Right cardiac atrium (tissue), 5 donors: ENCODE measurements at regions not wholly inside any gene's neighbourhood (a gene's known extent, or its start where the extent isn't known, plus 50 kb on each side); places are given as distances from the start of the nearest gene placed in this dataset.
"Not testable (repeated sequence)": the region's sequence is repeated elsewhere in the genome, so short reads cannot be mapped to it uniquely, and the experiment has no call there.

Experiments
- ATAC-seq, 2 donors: fragments of 200-7000 bp; cut with Tn5 transposase; one replicate each; pipeline versions ENCODE4 v1.8.0 to v1.9.1; 2020; ENCODE audit warnings: moderate library complexity in 2 of 2, mild to moderate bottlenecking in 1 of 2
- DNase-seq, 3 donors: peaks; one replicate each; pipeline ENCODE4 v3.0.0-alpha.2; 2020
- H3K27ac ChIP-seq: one replicate; pipeline ENCODE4 v1.5.1; 2013; ENCODE audit warnings: mild to moderate bottlenecking, low read length, control low read depth, moderate library complexity
- H3K27me3 ChIP-seq: one replicate; pipeline ENCODE4 v1.6.1; 2013; ENCODE audit not compliant: control insufficient read depth, insufficient read depth
- H3K4me1 ChIP-seq: one replicate; pipeline ENCODE4 v1.6.1; 2013; ENCODE audit warnings: low read length; ENCODE audit not compliant: control insufficient read depth, insufficient read depth
- H3K4me3 ChIP-seq: one replicate; pipeline ENCODE4 v1.5.1; 2013; ENCODE audit warnings: low read length, control low read depth
- H3K9me3 ChIP-seq: one replicate; pipeline ENCODE4 v1.6.1; 2013; ENCODE audit warnings: low read length; ENCODE audit not compliant: control insufficient read depth
- WGBS: extraction: QIAGEN DNeasy Blood & Tissue Kit; methylation state at CpG from one replicate; pipeline ENCODE4 v1.1.7; 2013; 5-methylcytosine and 5-hydroxymethylcytosine counted together
- intact Hi-C, 4 donors: fragments of 100-400 bp; cut with DNase I; formaldehyde crosslinking; loops; one replicate each; pipeline versions ENCODE4 v1.11.0 to v1.14.0; 2022 to 2023
- donor health status: healthy with polysubstance abuse.
- donor health status: DM: no; HTN: yes; CAD: no.
- donor health status: DM: no; HTN: no; CAD: no.
- donor health status: DM: no; HTN: yes; CAD: no; lungs with severe emphysema.
- donor health status: DM: yes; HTN: yes; CAD: no.

- ATAC-seq (peak; percentile 63 to 69), DNase-seq (peak; percentile 59 to 85 (median 79))
- Histone ChIP-seq H3K27me3 (no peaks in the 10 kb centered on the region), H3K4me1 (no peaks in the 10 kb centered on the region), H3K27ac (no peak overlapping the region), H3K4me3 (no peak overlapping the region), H3K9me3 (no peaks in the 10 kb centered on the region)
- 37% methylated on average over 12 of the region's 12 CpGs for WGBS
- intact Hi-C loops = no loop called here
These were observed 62.0 kb upstream of the PRR5 start for GRCh38 chr22:44639891-44640617.

GRCh38 chr22:44638971-44639760, 62.8 kb upstream of the PRR5 start:
- no peak overlapping the region for H3K4me3 ChIP-seq
- peak overlapping the region; percentile 25 for H3K27ac ChIP-seq
- H3K27me3 ChIP-seq = no peaks in the 10 kb centered on the region
- ATAC-seq (peak; percentile 72 to 78), DNase-seq (peak in 2 of 3 donors; percentile 65 to 83)
- 54% methylated on average over 34 of the region's 34 CpGs for WGBS
- no peaks in the 10 kb centered on the region for H3K9me3 ChIP-seq
- intact Hi-C loops = no loop called here
- no peaks in the 10 kb centered on the region for H3K4me1 ChIP-seq

GRCh38 chr22:44636502-44637206, 65.3 kb upstream of the PRR5 start:
- intact Hi-C loops, H3K27me3 ChIP-seq, H3K27ac ChIP-seq, H3K4me1 ChIP-seq, H3K9me3 ChIP-seq, DNase-seq, H3K4me3 ChIP-seq, ATAC-seq: not testable (repeated sequence)
- 96% methylated on average over 3 of the region's 3 CpGs for WGBS

GRCh38 chr22:44635567-44635966, 66.4 kb upstream of the PRR5 start:
- ATAC-seq, H3K4me1 ChIP-seq, H3K4me3 ChIP-seq, H3K9me3 ChIP-seq, DNase-seq, H3K27ac ChIP-seq, H3K27me3 ChIP-seq, intact Hi-C loops: not testable (repeated sequence)
- WGBS = 85% methylated on average over 9 of the region's 9 CpGs

- DNase-seq = no peak
- intact Hi-C loops = no loop called here
- no peak for ATAC-seq
- 70% methylated on average over 9 of the region's 9 CpGs for WGBS
- Histone ChIP-seq H3K4me3 (no peak overlapping the region), H3K27me3 (no peaks in the 10 kb centered on the region), H3K4me1 (no peaks in the 10 kb centered on the region), H3K9me3 (no peaks in the 10 kb centered on the region), H3K27ac (no peak overlapping the region)
These were observed 67.3 kb upstream of the PRR5 start for GRCh38 chr22:44634426-44635321.

GRCh38 chr22:44633647-44634046, 68.4 kb upstream of the PRR5 start:
- H3K27me3 ChIP-seq = no peaks in the 10 kb centered on the region
- H3K4me1 ChIP-seq = no peaks in the 10 kb centered on the region
- ATAC-seq (no peak), DNase-seq (no peak)
- intact Hi-C loops = no loop called here
- no peak overlapping the region for H3K27ac ChIP-seq
- H3K9me3 ChIP-seq = no peaks in the 10 kb centered on the region
- WGBS = 88% methylated on average over 4 of the region's 4 CpGs
- no peak overlapping the region for H3K4me3 ChIP-seq

- no peaks in the 10 kb centered on the region for H3K4me1 ChIP-seq
- 70% methylated on average over 7 of the region's 7 CpGs for WGBS
- no peak overlapping the region for H3K4me3 ChIP-seq
- H3K9me3 ChIP-seq = no peaks in the 10 kb centered on the region
- intact Hi-C loops = no loop called here
- DNase-seq = no peak
- H3K27me3 ChIP-seq = no peaks in the 10 kb centered on the region
- no peak overlapping the region for H3K27ac ChIP-seq
- no peak for ATAC-seq
These were observed 69.2 kb upstream of the PRR5 start for GRCh38 chr22:44632541-44633396.

- Histone ChIP-seq H3K27me3 (no peaks in the 10 kb centered on the region), H3K4me1 (no peaks in the 10 kb centered on the region), H3K27ac (no peak overlapping the region), H3K4me3 (no peak overlapping the region), H3K9me3 (no peaks in the 10 kb centered on the region)
- ATAC-seq = no peak
- intact Hi-C loops = no loop called here
- WGBS = 83% methylated on average over 3 of the region's 3 CpGs
- DNase-seq = no peak
These were observed 71.2 kb upstream of the PRR5 start for GRCh38 chr22:44630826-44631225.

- ATAC-seq = no peak
These were observed 73.2 kb upstream of the PRR5 start for GRCh38 chr22:44628835-44629234.

GRCh38 chr22:44628273-44628672, 73.7 kb upstream of the PRR5 start:
- intact Hi-C loops = loop anchor here (5.0 to 10.0 kb wide), 5 partner anchors 293 to 1243 kb away; no protein-coding TSS in a partner anchor

More at GRCh38 chr22:44628835-44629234, 73.2 kb upstream of the PRR5 start:
- H3K4me3 ChIP-seq = no peak overlapping the region
- no peaks in the 10 kb centered on the region for H3K4me1 ChIP-seq
- DNase-seq = no peak
- intact Hi-C loops = loop anchor here (5.0 to 10.0 kb wide), 5 partner anchors 294 to 1244 kb away; no protein-coding TSS in a partner anchor
- WGBS = 84% methylated on average over 9 of the region's 9 CpGs
- H3K27ac ChIP-seq = no peak overlapping the region
- H3K9me3 ChIP-seq = no peaks in the 10 kb centered on the region
- H3K27me3 ChIP-seq = no peaks in the 10 kb centered on the region

More at GRCh38 chr22:44628273-44628672, 73.7 kb upstream of the PRR5 start:
- H3K4me1 ChIP-seq = no peaks in the 10 kb centered on the region
- no peaks in the 10 kb centered on the region for H3K27me3 ChIP-seq
- H3K9me3 ChIP-seq = no peaks in the 10 kb centered on the region
- no peak for ATAC-seq
- H3K4me3 ChIP-seq = no peak overlapping the region
- DNase-seq = no peak
- 83% methylated on average over 4 of the region's 4 CpGs for WGBS
- no peak overlapping the region for H3K27ac ChIP-seq
